Retinal pigment epithelial cell (primary cell): ENCODE measurements at regions not wholly inside any gene's neighbourhood (a gene's known extent, or its start where the extent isn't known, plus 50 kb on each side); places are given as distances from the start of the nearest gene placed in this dataset.

Experiments
- DNase-seq: peaks from one replicate; pipeline ENCODE4 v3.0.0-alpha.2; 2010; ENCODE audit warnings: low read depth
- H3K4me3 ChIP-seq: 2 replicates; pipeline ENCODE4 v1.5.1; 2011; ENCODE audit warnings: mild to moderate bottlenecking, low read length, control low read depth, moderate library complexity
- TF ChIP-seq, protein P1 (sequence below): conservative IDR thresholded peaks from 2 replicates; pipeline ENCODE4 v1.5.1; 2011; ENCODE audit warnings: low read depth, low read length, control low read depth, inconsistent platforms

GRCh38 chr1:228876187-228876586 lies 140.9 kb downstream of the RHOU start:
- TF ChIP-seq, protein P1, sequence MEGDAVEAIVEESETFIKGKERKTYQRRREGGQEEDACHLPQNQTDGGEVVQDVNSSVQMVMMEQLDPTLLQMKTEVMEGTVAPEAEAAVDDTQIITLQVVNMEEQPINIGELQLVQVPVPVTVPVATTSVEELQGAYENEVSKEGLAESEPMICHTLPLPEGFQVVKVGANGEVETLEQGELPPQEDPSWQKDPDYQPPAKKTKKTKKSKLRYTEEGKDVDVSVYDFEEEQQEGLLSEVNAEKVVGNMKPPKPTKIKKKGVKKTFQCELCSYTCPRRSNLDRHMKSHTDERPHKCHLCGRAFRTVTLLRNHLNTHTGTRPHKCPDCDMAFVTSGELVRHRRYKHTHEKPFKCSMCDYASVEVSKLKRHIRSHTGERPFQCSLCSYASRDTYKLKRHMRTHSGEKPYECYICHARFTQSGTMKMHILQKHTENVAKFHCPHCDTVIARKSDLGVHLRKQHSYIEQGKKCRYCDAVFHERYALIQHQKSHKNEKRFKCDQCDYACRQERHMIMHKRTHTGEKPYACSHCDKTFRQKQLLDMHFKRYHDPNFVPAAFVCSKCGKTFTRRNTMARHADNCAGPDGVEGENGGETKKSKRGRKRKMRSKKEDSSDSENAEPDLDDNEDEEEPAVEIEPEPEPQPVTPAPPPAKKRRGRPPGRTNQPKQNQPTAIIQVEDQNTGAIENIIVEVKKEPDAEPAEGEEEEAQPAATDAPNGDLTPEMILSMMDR, result no peak
- no peak overlapping the region for H3K4me3 ChIP-seq
- DNase-seq, result no peak

DNA sequence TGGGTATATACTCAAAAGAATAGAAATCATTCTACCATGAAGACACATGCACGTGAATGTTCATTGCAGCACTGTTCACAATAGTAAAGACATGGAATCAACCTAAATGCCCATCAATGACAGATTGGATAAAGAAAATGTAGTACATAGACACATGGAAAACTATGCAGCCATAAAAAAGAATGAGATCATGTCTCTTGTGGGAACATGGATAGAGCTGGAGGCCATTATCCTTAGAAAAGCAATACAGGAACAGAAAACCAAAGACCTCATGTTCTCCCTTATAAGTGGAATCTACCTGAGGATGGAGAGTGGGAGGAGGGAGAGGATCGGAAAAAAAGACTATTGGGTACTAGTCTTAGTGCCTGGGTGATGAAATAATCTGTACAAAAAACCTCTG lies 143.9 kb downstream of the RHOU start:
- no peak overlapping the region for H3K4me3 ChIP-seq
- DNase-seq, result no peak
- TF ChIP-seq, protein P1, result no peak

- no peak overlapping the region for H3K4me3 ChIP-seq
- TF ChIP-seq, protein P1, result no peak
- no peak for DNase-seq
Observed at GRCh38 chr1:228882041-228882770, 146.9 kb downstream of the RHOU start.

GRCh38 chr1:228882771-228883450 lies 147.6 kb downstream of the RHOU start:
- TF ChIP-seq, protein P1, result no peak
- no peak overlapping the region for H3K4me3 ChIP-seq
- DNase-seq, result no peak

- TF ChIP-seq, protein P1, result no peak
Observed at GRCh38 chr1:228883535-228883934, 148.3 kb downstream of the RHOU start.

DNA sequence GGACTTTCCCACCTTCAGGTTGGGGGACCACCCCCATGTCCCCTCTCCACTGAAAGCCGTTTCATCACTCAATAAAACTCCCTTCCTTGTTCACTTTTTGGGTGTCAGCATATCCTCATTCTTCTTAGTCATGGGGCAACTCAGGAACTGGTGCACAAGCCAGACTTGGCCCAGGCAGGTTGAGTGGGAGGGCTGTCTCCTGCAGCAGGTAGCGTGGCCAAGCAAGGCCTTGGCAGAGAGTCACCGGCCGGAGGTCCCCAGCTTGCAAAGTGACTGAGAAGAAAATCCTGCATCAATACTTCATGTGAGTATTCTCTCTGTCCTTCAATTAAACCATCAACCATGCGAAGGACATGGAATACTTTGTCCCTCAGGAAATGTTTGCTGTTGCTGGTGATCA lies 148.9 kb downstream of the RHOU start:
- DNase-seq, result no peak
- TF ChIP-seq, protein P1, result no peak
- H3K4me3 ChIP-seq, result no peak overlapping the region

More at GRCh38 chr1:228883535-228883934, 148.3 kb downstream of the RHOU start:
- H3K4me3 ChIP-seq, result no peak overlapping the region
- DNase-seq, result no peak
